Lung (tissue), 11 donors: ENCODE measurements at regions not wholly inside any gene's neighbourhood (a gene's known extent, or its start where the extent isn't known, plus 50 kb on each side); places are given as distances from the start of the nearest gene placed in this dataset.
A peak's percentile ranks its signal among the peaks of the same experiment; 100 is the strongest.

Experiments
- ATAC-seq: fragments of 200-7000 bp; cut with Tn5 transposase; one replicate; pipeline ENCODE4 v1.9.1; 2020; ENCODE audit warnings: moderate number of reproducible peaks; ENCODE audit not compliant: insufficient read depth, low FRiP score
- DNase-seq, 3 donors: peaks; one replicate each; pipeline ENCODE4 v3.0.0-alpha.2; 2013 to 2017
- H3K27ac ChIP-seq, 2 donors: one replicate each; pipeline ENCODE4 v1.5.1; 2013; ENCODE audit warnings: mild to moderate bottlenecking in 2 of 2, moderate library complexity in 2 of 2, control low read depth in 1 of 2, inconsistent platforms in 1 of 2, low read depth in 1 of 2, low read length in 1 of 2
- H3K27me3 ChIP-seq, 3 donors: one replicate each; pipeline ENCODE4 v1.5.1; 2013; ENCODE audit warnings: low read length in 2 of 3; ENCODE audit not compliant: control insufficient read depth in 3 of 3, insufficient read depth in 3 of 3
- H3K36me3 ChIP-seq, 4 donors: one replicate each; pipeline ENCODE4 v1.5.1; 2013; ENCODE audit warnings: low read length in 4 of 4, mild to moderate bottlenecking in 1 of 4, moderate library complexity in 1 of 4; ENCODE audit not compliant: control insufficient read depth in 4 of 4, insufficient read depth in 4 of 4
- H3K4me1 ChIP-seq, 5 donors: one replicate each; pipeline ENCODE4 v1.5.1; 2013; ENCODE audit warnings: low read length in 5 of 5, mild to moderate bottlenecking in 2 of 5, moderate library complexity in 1 of 5; ENCODE audit not compliant: control insufficient read depth in 5 of 5, insufficient read depth in 5 of 5
- H3K4me3 ChIP-seq: one replicate; pipeline ENCODE4 v1.5.1; 2013; ENCODE audit warnings: mild to moderate bottlenecking, control low read depth, moderate library complexity
- H3K9ac ChIP-seq, 2 donors: one replicate each; pipeline ENCODE4 v1.5.1; 2013; ENCODE audit warnings: low read length in 2 of 2, control low read depth in 1 of 2; ENCODE audit not compliant: insufficient read depth in 1 of 2
- H3K9me3 ChIP-seq, 4 donors: one replicate each; pipeline ENCODE4 v1.5.1; 2013; ENCODE audit warnings: low read length in 3 of 4, mild to moderate bottlenecking in 1 of 4, moderate library complexity in 1 of 4; ENCODE audit not compliant: control insufficient read depth in 4 of 4, insufficient read depth in 3 of 4
- CTCF ChIP-seq: IDR thresholded peaks from 2 replicates; pipeline ENCODE4 v1.5.1; 2012; ENCODE audit warnings: mild to moderate bottlenecking; ENCODE audit errors: control extremely low read depth, extremely low read depth
- WGBS, 2 donors: extraction: QIAGEN DNeasy Blood & Tissue Kit; methylation state at CpG; one replicate each; pipeline ENCODE4 v1.1.7; 2013; 5-methylcytosine and 5-hydroxymethylcytosine counted together
- donor health status: control.
- donor health status: control.
- donor health status: Bipolar disorder and iron deficiency.
- donor health status: healthy.
- donor health status: DM: yes; HTN: yes; CAD: no.

DNA sequence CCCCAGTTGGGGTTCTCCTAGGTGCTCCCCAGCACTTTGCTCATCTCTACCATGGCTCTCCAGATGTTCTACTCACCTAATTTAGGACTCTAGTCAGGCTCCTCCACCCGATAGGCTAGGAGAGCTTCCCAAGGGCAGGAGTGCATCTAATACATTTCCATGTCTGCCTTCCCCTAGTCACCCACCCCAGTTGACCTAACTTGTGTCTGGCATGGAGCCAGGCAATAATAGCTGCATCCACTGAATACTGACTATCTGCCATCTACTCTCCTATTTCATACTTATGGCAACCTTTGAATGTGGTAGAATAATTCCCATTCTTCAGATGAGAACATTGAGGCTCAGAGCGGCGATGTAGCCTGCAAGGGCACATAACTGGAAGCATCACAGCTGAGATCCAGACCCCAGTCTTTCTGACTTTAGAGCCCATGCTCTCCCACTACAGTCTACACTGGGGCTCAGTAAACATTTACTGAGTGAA is 71.8 kb upstream of the YWHAQ start:
- no peaks in the 10 kb centered on the region for H3K36me3 ChIP-seq
- WGBS, 2 donors, result 79 to 80% methylated on average over 3 of the region's 3 CpGs
- ATAC-seq (no peak), DNase-seq (no peak)
- no peak overlapping the region for H3K9ac ChIP-seq
- no peaks in the 10 kb centered on the region for H3K27me3 ChIP-seq
- H3K27ac ChIP-seq, result no peak overlapping the region
- no peak overlapping the region for H3K4me3 ChIP-seq
- peaks cover 0 to 2% (median 0%) of the 10 kb centered on the region in 4 donors for H3K9me3 ChIP-seq
- TF ChIP-seq CTCF, result no peak
- peaks cover 0 to 4% (median 0%) of the 10 kb centered on the region in 5 donors for H3K4me1 ChIP-seq

GRCh38 chr2:9703085-9703678 is 72.4 kb upstream of the YWHAQ start:
- Histone ChIP-seq H3K4me3 (no peak overlapping the region), H3K9ac (no peak overlapping the region), H3K27me3 (no peaks in the 10 kb centered on the region), H3K4me1 (peaks cover 0 to 4% (median 0%) of the 10 kb centered on the region in 5 donors), H3K27ac (peak overlapping the region in 1 of 2 donors; percentile 8), H3K9me3 (peaks cover 0 to 2% (median 0%) of the 10 kb centered on the region in 4 donors), H3K36me3 (no peaks in the 10 kb centered on the region)
- 40 to 64% methylated on average over 11 of the region's 11 CpGs for WGBS, 2 donors
- no peak for TF ChIP-seq CTCF
- ATAC-seq (peak; percentile 37), DNase-seq (peak; percentile 54 to 71 (median 57))

- Histone ChIP-seq H3K27me3 (no peaks in the 10 kb centered on the region), H3K27ac (peak overlapping the region in 1 of 2 donors; percentile 8), H3K9me3 (peaks cover 0 to 2% (median 0%) of the 10 kb centered on the region in 4 donors), H3K4me1 (peaks cover 0 to 4% (median 0%) of the 10 kb centered on the region in 5 donors), H3K9ac (no peak overlapping the region), H3K4me3 (no peak overlapping the region), H3K36me3 (no peaks in the 10 kb centered on the region)
- DNase-seq (peak in 2 of 3 donors; percentile 16 to 39), ATAC-seq (peak; percentile 80)
- no peak for TF ChIP-seq CTCF
- WGBS, 2 donors, result 48 to 50% methylated on average over 3 of the region's 3 CpGs
These were observed 73.0 kb upstream of the YWHAQ start for GRCh38 chr2:9703701-9704221.
